Prostate gland (tissue), 2 donors: ENCODE measurements at regions not wholly inside any gene's neighbourhood (a gene's known extent, or its start where the extent isn't known, plus 50 kb on each side); places are given as distances from the start of the nearest gene placed in this dataset.

Experiments used
- DNase-seq: peaks from one replicate; pipeline ENCODE4 v3.0.0-alpha.2; 2019; ENCODE audit warnings: low spot score
- H3K27ac ChIP-seq, 2 donors: fragments of 200-600 bp; sonication (generic); 2 replicates each; pipeline ENCODE4 v1.5.1; 2017 to 2019
- H3K27me3 ChIP-seq: fragments of 200-600 bp; sonication (generic); replicated peaks from 2 replicates; pipeline ENCODE4 v1.5.1; 2019; ENCODE audit not compliant: insufficient read depth
- H3K36me3 ChIP-seq, 2 donors: fragments of 200-600 bp; sonication (generic); 1 replicate in 1 of 2; 2 replicates in 1 of 2; pipeline versions ENCODE4 v1.5.1 to v1.8.1; 2017 to 2019
- H3K4me1 ChIP-seq: fragments of 200-600 bp; sonication (generic); replicated peaks from 2 replicates; pipeline ENCODE4 v1.5.1; 2019
- H3K4me3 ChIP-seq, 2 donors: fragments of 200-600 bp; sonication (generic); 2 replicates each; pipeline ENCODE4 v1.5.1; 2017 to 2019
- H3K9me3 ChIP-seq: fragments of 200-600 bp; sonication (generic); 2 replicates; pipeline ENCODE4 v1.5.1; 2017
- POLR2A ChIP-seq: fragments of 450-650 bp; IDR thresholded peaks from one replicate; pipeline ENCODE4 v1.6.1; 2016; ENCODE audit warnings: antibody characterized with exemption, mild to moderate bottlenecking
- POLR2AphosphoS5 ChIP-seq: sonication (generic); formaldehyde crosslinking; IDR thresholded peaks from one replicate; pipeline ENCODE4 v1.6.1; 2017; ENCODE audit warnings: antibody characterized with exemption
- WGBS: methylation state at CpG from one replicate; pipeline ENCODE4 v1.1.5; 2018; 5-methylcytosine and 5-hydroxymethylcytosine counted together
- intact Hi-C: fragments of 100-400 bp; cut with DNase I; formaldehyde crosslinking; loops from one replicate; pipeline ENCODE4 v1.14.2; 2022
- TF ChIP-seq, protein P1 (sequence below), 4 experiments: fragments of 200-600 bp in 2 of 4; fragments of 450-650 bp in 2 of 4; sonication (generic) in 2 of 4; IDR thresholded peaks; 1 replicate in 3 of 4; 2 replicates in 1 of 4; pipeline ENCODE4 v1.5.1; 2016 to 2019; ENCODE audit warnings: antibody characterized with exemption in 4 of 4, mild to moderate bottlenecking in 2 of 4, moderate library complexity in 2 of 4

DNA sequence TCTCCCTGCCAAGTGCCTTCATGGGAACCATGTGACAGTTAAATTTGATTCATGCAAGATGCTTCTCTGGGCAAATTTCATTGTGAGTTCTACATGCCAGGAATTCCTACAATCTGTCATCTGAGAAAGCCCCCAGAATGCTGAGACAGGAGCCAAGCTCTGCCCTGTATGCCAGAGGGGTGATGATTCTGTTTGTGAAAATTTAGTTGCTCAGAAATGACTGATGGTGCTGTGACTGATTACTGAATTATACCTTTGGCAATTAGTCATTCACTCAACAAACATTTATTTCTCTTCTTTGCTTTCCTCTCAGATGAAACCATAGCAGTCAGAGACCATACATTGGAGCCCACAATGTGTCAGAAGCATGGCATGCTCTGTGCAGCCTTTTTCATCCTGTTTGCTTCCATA lies 69.0 kb upstream of the ZBED5 start:
- Histone ChIP-seq H3K9me3 (no peaks in the 10 kb centered on the region), H3K4me3 (no peak overlapping the region), H3K36me3 (no peaks in the 10 kb centered on the region), H3K27me3 (no peaks in the 10 kb centered on the region), H3K4me1 (peaks cover 8% of the 10 kb centered on the region), H3K27ac (no peak overlapping the region)
- intact Hi-C loops: no loop called here
- TF ChIP-seq POLR2AphosphoS5: no peak
- TF ChIP-seq, protein P1, sequence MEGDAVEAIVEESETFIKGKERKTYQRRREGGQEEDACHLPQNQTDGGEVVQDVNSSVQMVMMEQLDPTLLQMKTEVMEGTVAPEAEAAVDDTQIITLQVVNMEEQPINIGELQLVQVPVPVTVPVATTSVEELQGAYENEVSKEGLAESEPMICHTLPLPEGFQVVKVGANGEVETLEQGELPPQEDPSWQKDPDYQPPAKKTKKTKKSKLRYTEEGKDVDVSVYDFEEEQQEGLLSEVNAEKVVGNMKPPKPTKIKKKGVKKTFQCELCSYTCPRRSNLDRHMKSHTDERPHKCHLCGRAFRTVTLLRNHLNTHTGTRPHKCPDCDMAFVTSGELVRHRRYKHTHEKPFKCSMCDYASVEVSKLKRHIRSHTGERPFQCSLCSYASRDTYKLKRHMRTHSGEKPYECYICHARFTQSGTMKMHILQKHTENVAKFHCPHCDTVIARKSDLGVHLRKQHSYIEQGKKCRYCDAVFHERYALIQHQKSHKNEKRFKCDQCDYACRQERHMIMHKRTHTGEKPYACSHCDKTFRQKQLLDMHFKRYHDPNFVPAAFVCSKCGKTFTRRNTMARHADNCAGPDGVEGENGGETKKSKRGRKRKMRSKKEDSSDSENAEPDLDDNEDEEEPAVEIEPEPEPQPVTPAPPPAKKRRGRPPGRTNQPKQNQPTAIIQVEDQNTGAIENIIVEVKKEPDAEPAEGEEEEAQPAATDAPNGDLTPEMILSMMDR (IDR thresholded peaks at IDR 0.05): no peak
- TF ChIP-seq POLR2A: no peak
- no peak for DNase-seq

DNA sequence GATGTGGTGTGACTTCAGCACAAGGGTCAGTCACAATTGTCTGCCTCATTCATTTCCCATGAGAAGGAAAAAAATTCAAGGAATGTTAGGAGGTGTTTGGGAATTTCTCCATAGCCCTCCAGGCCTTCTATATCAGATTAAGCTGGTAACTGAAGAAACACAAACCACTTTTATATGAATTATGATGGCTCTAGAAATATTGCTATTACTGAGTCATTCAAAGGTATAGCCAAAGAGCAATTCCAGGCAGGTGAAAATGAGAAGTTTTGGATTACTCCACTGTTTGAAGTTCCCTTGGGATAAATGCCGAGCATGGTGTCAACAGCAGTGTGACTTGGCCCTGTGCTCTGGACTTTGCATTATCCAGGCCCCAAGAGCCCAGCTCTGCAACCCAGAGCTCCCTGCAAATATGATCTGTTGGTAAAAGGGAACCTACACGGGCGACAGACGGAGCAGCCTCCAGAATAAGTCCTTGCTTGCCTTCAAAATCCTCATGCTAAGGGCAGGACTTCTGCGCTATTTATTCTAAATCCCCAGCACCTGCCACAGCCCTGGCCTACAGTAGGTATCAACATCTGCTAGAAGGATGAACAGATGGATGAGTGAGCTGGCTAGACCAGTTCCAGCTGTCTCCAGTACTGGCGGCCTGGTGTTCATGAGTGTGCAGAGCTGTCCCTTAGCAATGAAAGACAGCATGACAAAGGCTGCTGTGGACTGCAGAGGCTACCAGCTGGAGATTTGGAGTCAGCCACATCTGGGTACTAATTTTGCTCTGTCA lies 67.5 kb upstream of the ZBED5 start:
- no peak for DNase-seq
- Histone ChIP-seq H3K27me3 (no peaks in the 10 kb centered on the region), H3K36me3 (no peaks in the 10 kb centered on the region), H3K4me3 (no peak overlapping the region), H3K9me3 (no peaks in the 10 kb centered on the region), H3K27ac (no peak overlapping the region), H3K4me1 (peaks cover 8% of the 10 kb centered on the region)
- intact Hi-C loops: no loop called here
- TF ChIP-seq POLR2AphosphoS5: no peak
- TF ChIP-seq, protein P1 (IDR thresholded peaks at IDR 0.05): no peak
- TF ChIP-seq POLR2A: no peak
- 89% methylated on average over 6 of the region's 6 CpGs for WGBS

DNA sequence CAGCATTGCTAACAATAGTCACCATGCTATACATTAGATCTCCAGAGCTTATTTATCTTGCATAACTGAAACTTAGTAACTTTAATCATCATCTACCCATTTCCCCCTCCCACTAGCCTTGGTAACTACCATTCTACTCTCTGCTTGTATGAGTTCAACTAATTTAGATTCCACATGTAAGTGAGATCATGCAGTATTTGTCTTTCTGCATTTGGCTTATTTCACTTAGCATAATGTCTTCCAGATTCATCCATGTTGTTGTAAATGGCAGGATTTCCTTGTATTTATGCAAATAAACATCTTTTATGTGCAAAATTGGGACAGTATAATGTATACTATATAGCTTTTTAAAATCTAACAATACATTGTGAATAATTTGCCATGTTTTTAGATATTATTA lies 66.0 kb upstream of the ZBED5 start:
- Histone ChIP-seq H3K27me3 (no peaks in the 10 kb centered on the region), H3K4me1 (peaks cover 8% of the 10 kb centered on the region), H3K4me3 (no peak overlapping the region), H3K27ac (no peak overlapping the region), H3K9me3 (no peaks in the 10 kb centered on the region), H3K36me3 (no peaks in the 10 kb centered on the region)
- intact Hi-C loops: no loop called here
- TF ChIP-seq POLR2AphosphoS5 (no peak), POLR2A (no peak)
- TF ChIP-seq, protein P1 (IDR thresholded peaks at IDR 0.05): no peak
- no peak for DNase-seq

DNA sequence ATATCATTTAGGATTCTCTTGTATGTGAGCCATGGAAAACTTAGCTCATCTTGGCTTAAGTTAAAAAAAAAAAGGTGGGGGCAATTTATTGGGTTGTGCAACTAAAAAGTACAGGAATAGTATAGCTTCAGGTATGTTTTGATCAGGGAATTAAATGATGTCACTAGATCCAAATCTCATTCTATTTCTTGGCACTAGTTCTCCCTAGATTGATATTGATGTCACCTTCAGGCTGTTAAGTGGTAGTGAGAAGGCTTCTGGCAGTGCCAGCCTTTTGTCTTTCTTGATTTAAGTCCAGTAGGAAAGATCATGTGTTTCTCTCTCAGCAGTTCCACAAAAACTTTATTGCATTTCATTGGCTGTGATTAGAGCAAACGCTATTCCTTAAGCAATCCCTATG lies 65.0 kb upstream of the ZBED5 start:
- no peak overlapping the region for H3K27ac ChIP-seq
- 15% methylated on average over 1 of the region's 1 CpG for WGBS
- no peak for DNase-seq
- no peak overlapping the region for H3K4me3 ChIP-seq
- no peaks in the 10 kb centered on the region for H3K36me3 ChIP-seq
- intact Hi-C loops: no loop called here
- TF ChIP-seq, protein P1 (IDR thresholded peaks at IDR 0.05): no peak
- TF ChIP-seq POLR2AphosphoS5: peak; percentile 17
- no peaks in the 10 kb centered on the region for H3K27me3 ChIP-seq
- no peaks in the 10 kb centered on the region for H3K9me3 ChIP-seq
- peaks cover 8% of the 10 kb centered on the region for H3K4me1 ChIP-seq

DNA sequence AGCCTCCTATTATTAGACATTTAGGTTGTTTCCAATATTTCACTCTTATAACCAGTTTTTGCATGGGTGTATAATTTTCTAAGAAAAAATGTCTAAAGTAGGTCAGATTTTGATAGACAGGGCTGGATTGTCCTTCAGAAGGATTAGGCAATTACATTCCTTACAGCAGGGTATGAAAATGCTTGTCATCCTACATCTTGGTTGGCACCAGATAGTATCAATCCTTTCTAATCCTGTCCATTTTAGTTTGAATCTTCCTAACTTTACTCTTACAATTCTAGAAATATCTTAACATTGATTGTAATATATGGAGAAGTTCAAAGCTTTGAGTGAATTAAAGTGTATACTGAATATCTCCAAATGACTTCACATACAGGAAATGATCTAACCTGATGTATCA lies 63.0 kb upstream of the ZBED5 start:
- H3K9me3 ChIP-seq: no peaks in the 10 kb centered on the region
- H3K4me1 ChIP-seq: no peaks in the 10 kb centered on the region
- H3K4me3 ChIP-seq: no peak overlapping the region
- TF ChIP-seq POLR2A: no peak
- no peak for TF ChIP-seq POLR2AphosphoS5
- TF ChIP-seq, protein P1 (IDR thresholded peaks at IDR 0.05): no peak
- no peak overlapping the region for H3K27ac ChIP-seq
- no peaks in the 10 kb centered on the region for H3K36me3 ChIP-seq
- no peak for DNase-seq
- intact Hi-C loops: no loop called here
- no peaks in the 10 kb centered on the region for H3K27me3 ChIP-seq
